22Rv1 (cell line): ENCODE measurements at regions not wholly inside any gene's neighbourhood (a gene's known extent, or its start where the extent isn't known, plus 50 kb on each side); places are given as distances from the start of the nearest gene placed in this dataset.

Source experiments
- H3K27ac ChIP-seq: fragments of 450-650 bp; 2 replicates; pipeline ENCODE4 v1.5.1; 2017
- CTCF ChIP-seq: fragments of 450-650 bp; IDR thresholded peaks from 2 replicates; pipeline ENCODE4 v1.5.1; 2017; ENCODE audit warnings: mild to moderate bottlenecking
- ZFX ChIP-seq: fragments of 450-650 bp; IDR thresholded peaks from 2 replicates; pipeline ENCODE4 v1.6.1; 2017; ENCODE audit warnings: antibody characterized with exemption, borderline replicate concordance

- H3K27ac ChIP-seq = no peak overlapping the region
- TF ChIP-seq ZFX (no peak), CTCF (no peak)
Observed at GRCh38 chr12:124205405-124205804, 89.5 kb upstream of the RFLNA start.

GRCh38 chr12:124207049-124207448 is 87.8 kb upstream of the RFLNA start:
- TF ChIP-seq CTCF (no peak), ZFX (no peak)

GRCh38 chr12:124207617-124208016 is 87.3 kb upstream of the RFLNA start:
- TF ChIP-seq ZFX (no peak), CTCF (no peak)

More at GRCh38 chr12:124207049-124207448, 87.8 kb upstream of the RFLNA start:
- no peak overlapping the region for H3K27ac ChIP-seq

GRCh38 chr12:124208489-124208888 is 86.4 kb upstream of the RFLNA start:
- no peak overlapping the region for H3K27ac ChIP-seq
- TF ChIP-seq CTCF (no peak), ZFX (no peak)

More at GRCh38 chr12:124207617-124208016, 87.3 kb upstream of the RFLNA start:
- H3K27ac ChIP-seq = no peak overlapping the region

GRCh38 chr12:124210991-124211577 is 83.8 kb upstream of the RFLNA start:
- TF ChIP-seq ZFX = no peak
- TF ChIP-seq CTCF = no peak
- H3K27ac ChIP-seq = no peak overlapping the region

- no peak for TF ChIP-seq ZFX
- no peak for TF ChIP-seq CTCF
- H3K27ac ChIP-seq = no peak overlapping the region
Observed at GRCh38 chr12:124211753-124212152, 83.1 kb upstream of the RFLNA start.

GRCh38 chr12:124213666-124214347 is 81.1 kb upstream of the RFLNA start:
- TF ChIP-seq CTCF = no peak
- TF ChIP-seq ZFX = no peak
- no peak overlapping the region for H3K27ac ChIP-seq
